IgD-negative memory B cell (primary cell): ENCODE measurements at regions not wholly inside any gene's neighbourhood (a gene's known extent, or its start where the extent isn't known, plus 50 kb on each side); places are given as distances from the start of the nearest gene placed in this dataset.

Source experiments
- H3K27ac Mint-ChIP-seq, 3 donors: one replicate each; pipeline ENCODE4 v1.8.0; 2020 to 2022; ENCODE audit warnings: mild to moderate bottlenecking in 3 of 3, mixed read lengths in 3 of 3, moderate library complexity in 1 of 3
- H3K27me3 Mint-ChIP-seq: one replicate; pipeline ENCODE4 v1.8.0; 2021; ENCODE audit warnings: mixed read lengths
- H3K36me3 Mint-ChIP-seq: one replicate; pipeline ENCODE4 v1.8.0; 2020; ENCODE audit warnings: mild to moderate bottlenecking, mixed read lengths
- H3K4me1 Mint-ChIP-seq, 3 donors: one replicate each; pipeline ENCODE4 v1.8.0; 2020 to 2022; ENCODE audit warnings: mixed read lengths in 3 of 3, mild to moderate bottlenecking in 1 of 3
- H3K4me3 Mint-ChIP-seq, 4 donors: one replicate each; pipeline ENCODE4 v1.8.0; 2020 to 2022; ENCODE audit warnings: mild to moderate bottlenecking in 4 of 4, mixed read lengths in 4 of 4, moderate library complexity in 3 of 4
- H3K9me3 Mint-ChIP-seq, 3 donors: one replicate each; pipeline ENCODE4 v1.8.0; 2020 to 2021; ENCODE audit warnings: mixed read lengths in 3 of 3, mild to moderate bottlenecking in 1 of 3

DNA sequence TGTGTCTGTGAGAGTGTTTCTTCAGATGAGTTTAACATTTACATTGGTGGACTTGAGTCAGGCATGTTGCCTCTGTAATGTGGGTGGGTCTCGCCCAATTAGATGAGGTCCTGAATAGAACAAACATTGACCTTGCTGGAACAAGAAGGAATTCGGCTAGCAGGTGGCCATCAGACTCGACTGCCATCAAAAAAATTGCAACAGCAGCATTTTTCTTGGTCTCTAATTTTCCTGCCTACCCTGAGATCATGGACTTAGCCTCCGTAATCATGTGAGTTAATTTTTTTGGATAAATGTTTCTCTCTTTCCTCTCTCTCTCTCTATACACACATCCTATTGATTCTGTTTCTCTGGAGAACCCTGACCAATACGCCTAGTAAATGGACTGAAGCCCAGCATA, 83.8 kb upstream of the ST6GAL2 start:
- Mint-ChIP-seq H3K36me3 (no peaks in the 10 kb centered on the region), H3K27me3 (no peaks in the 10 kb centered on the region), H3K4me3 (no peak overlapping the region), H3K27ac (no peak overlapping the region), H3K9me3 (peaks cover 3 to 17% (median 11%) of the 10 kb centered on the region in 3 donors), H3K4me1 (no peaks in the 10 kb centered on the region)

DNA sequence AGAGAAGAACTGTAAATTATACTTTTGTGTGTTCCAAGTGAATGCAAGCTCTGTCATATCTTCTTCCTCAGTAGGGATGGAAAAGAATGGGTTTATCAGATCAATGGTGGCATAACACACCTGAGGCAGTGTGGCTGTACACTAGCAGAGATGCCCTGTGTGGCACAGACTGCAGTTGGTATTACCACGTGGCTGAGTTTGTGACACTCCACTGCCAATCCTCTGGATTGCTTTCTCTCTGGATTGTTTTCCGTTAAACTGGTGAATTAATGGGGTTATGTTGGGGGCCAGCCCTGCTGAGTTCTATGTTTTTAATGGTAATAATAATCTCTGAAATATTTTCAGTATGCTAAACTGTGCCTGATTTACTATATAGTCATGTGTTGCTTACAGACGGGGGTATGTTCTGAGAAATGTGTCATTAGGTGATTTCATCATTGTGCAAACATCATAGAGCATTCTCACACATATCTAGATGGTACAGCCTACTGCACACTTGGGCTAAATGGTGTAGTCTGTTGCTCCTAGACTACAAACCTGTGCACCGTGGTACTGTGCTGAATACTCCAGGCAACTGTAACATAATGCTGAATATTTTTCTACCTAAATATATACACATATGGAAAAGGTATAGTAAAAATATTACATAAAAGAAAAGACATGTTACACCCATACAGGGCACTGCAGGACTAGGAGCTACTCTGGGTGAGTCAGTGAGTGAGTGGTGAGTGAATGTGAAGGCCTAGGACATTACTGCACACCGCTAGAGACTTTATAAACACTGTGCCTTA, 84.7 kb upstream of the ST6GAL2 start:
- H3K4me3 Mint-ChIP-seq: no peak overlapping the region
- H3K9me3 Mint-ChIP-seq: peaks cover 3 to 17% (median 11%) of the 10 kb centered on the region in 3 donors
- no peaks in the 10 kb centered on the region for H3K36me3 Mint-ChIP-seq
- no peak overlapping the region for H3K27ac Mint-ChIP-seq
- no peaks in the 10 kb centered on the region for H3K4me1 Mint-ChIP-seq
- H3K27me3 Mint-ChIP-seq: no peaks in the 10 kb centered on the region

DNA sequence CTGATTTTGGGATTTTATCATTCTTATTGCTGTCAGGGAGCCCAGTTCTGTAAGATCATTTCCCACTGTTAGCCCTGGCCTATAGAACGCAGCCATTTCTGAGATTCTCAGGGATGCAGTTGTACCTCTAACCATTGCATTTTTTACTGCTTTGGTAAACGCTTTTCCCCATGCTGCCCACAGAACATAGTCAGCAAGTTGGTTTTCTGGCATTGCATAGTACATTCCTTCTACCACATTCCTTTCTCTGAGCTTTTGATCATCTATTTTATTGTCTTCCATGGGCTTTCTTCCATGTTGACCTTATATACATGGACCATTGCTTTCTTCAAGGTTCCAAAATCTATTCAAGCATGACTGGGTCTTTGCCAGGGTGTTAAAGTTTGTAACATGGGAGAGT, 86.8 kb upstream of the ST6GAL2 start:
- Mint-ChIP-seq H3K4me1 (no peaks in the 10 kb centered on the region), H3K27ac (no peak overlapping the region), H3K36me3 (no peaks in the 10 kb centered on the region), H3K4me3 (no peak overlapping the region), H3K27me3 (no peaks in the 10 kb centered on the region), H3K9me3 (peaks cover 3 to 12% (median 12%) of the 10 kb centered on the region in 3 donors)

DNA sequence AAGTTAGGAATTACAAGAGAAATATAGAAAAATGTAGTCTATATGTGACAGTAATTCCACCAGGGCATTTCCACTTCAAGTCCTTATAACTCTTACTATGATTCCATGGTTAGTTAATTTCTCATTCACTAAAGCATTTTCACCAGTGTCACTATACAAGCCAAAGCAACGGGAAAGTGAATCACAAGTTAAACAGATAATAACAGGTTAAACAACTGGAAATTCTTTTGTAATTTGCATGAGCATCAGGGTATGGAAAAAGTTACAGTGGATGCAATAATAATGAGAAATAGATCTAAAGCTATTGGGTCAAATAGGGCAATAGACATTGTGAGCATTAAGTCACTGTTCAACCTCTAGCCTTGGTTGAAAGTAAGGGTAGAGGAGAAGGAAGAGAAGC, 88.9 kb upstream of the ST6GAL2 start:
- H3K27ac Mint-ChIP-seq: no peak overlapping the region
- H3K9me3 Mint-ChIP-seq: peaks cover 1 to 10% (median 7%) of the 10 kb centered on the region in 3 donors
- H3K27me3 Mint-ChIP-seq: no peaks in the 10 kb centered on the region
- H3K36me3 Mint-ChIP-seq: no peaks in the 10 kb centered on the region
- H3K4me3 Mint-ChIP-seq: no peak overlapping the region
- no peaks in the 10 kb centered on the region for H3K4me1 Mint-ChIP-seq

DNA sequence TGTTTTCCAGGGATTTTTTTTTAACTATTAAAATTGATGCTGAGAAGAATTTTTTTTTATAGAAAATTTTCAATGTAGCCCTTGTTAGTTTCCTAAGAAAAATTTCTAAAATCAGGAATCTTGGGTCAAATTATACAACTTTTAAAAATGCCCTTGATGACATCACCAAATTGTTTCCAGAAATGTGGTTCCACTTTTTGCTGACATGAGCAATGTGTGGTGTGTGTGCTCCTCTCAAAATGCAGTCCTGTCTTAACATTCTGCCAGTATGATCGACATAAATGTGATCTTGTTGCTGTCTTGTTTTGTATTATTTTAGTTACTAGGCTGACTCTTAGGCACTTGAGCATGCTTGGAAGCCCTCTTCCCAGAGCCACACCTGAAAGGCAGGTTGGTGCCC, 89.7 kb upstream of the ST6GAL2 start:
- peaks cover 1 to 3% (median 3%) of the 10 kb centered on the region in 3 donors for H3K9me3 Mint-ChIP-seq
- H3K36me3 Mint-ChIP-seq: no peaks in the 10 kb centered on the region
- no peak overlapping the region for H3K4me3 Mint-ChIP-seq
- no peaks in the 10 kb centered on the region for H3K4me1 Mint-ChIP-seq
- no peak overlapping the region for H3K27ac Mint-ChIP-seq
- no peaks in the 10 kb centered on the region for H3K27me3 Mint-ChIP-seq

DNA sequence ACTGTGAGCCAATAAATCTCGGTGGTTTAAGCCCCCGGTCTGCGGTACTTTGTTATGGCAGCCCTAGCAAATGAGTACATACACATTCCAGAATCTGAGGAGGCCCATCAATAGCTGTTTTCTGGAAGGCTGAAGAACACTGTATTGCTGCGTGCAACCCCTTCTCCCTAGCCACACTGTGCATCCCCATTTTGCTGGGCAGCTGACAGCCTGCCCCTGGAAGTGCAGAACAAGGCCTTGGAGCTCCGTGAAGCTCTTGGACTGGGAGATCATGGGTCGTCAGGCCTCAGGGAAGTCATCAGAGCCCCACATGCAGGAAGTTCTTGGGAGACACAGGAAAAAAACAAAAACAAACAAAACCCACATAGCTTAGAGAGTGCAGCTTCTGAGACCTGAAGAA, 90.6 kb upstream of the ST6GAL2 start:
- no peaks in the 10 kb centered on the region for H3K36me3 Mint-ChIP-seq
- peaks cover 1 to 3% (median 2%) of the 10 kb centered on the region in 3 donors for H3K9me3 Mint-ChIP-seq
- no peak overlapping the region for H3K27ac Mint-ChIP-seq
- H3K27me3 Mint-ChIP-seq: no peaks in the 10 kb centered on the region
- no peak overlapping the region for H3K4me3 Mint-ChIP-seq
- H3K4me1 Mint-ChIP-seq: no peaks in the 10 kb centered on the region

- H3K27ac Mint-ChIP-seq: no peak overlapping the region
- H3K36me3 Mint-ChIP-seq: no peaks in the 10 kb centered on the region
- peaks cover 0 to 2% (median 1%) of the 10 kb centered on the region in 3 donors for H3K9me3 Mint-ChIP-seq
- no peaks in the 10 kb centered on the region for H3K4me1 Mint-ChIP-seq
- H3K27me3 Mint-ChIP-seq: no peaks in the 10 kb centered on the region
- H3K4me3 Mint-ChIP-seq: no peak overlapping the region
These were observed 91.8 kb upstream of the ST6GAL2 start for GRCh38 chr2:106977717-106978116.

DNA sequence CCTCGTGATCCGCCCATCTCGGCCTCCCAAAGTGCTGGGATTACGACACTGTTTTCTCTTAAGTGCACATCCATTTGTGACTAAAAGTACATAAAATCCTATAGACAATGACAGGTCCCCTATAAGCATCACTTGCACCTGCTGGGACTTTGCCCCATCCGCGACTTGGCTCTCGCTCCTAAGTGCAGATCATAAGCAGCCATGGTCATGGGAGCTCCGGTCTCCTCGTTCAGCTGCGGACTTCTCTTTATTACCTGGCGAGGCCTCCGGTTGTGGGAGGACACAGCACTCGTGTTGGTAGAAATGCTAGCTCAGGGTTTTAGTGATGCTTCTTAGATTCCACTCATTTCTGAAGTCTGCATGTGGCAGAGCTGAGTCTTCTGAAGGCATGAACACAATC, 92.7 kb upstream of the ST6GAL2 start:
- Mint-ChIP-seq H3K4me3 (no peak overlapping the region), H3K4me1 (no peaks in the 10 kb centered on the region), H3K27me3 (no peaks in the 10 kb centered on the region), H3K27ac (no peak overlapping the region), H3K36me3 (no peaks in the 10 kb centered on the region), H3K9me3 (peaks cover 0 to 2% (median 1%) of the 10 kb centered on the region in 3 donors)

DNA sequence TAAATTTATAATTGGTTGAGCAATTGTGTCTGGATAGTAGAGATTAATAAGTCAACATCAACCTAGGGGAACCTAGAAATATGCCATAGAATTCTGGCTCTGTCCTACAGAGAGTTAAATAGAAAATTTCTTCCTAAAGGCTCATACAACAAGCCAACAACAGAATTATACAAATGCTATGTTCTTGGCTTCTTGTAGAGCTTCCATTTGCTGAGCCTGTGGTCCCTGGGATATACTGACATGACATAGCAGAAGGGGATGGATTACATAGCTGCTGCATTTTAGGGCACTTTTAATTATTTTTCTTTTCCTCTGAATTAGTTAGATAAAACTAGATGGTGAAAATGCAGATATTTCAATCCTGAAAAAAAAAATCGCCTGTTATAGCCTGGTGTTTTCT, 95.5 kb upstream of the ST6GAL2 start:
- no peaks in the 10 kb centered on the region for H3K4me1 Mint-ChIP-seq
- no peak overlapping the region for H3K27ac Mint-ChIP-seq
- H3K4me3 Mint-ChIP-seq: no peak overlapping the region
- peaks cover 1 to 7% (median 6%) of the 10 kb centered on the region in 3 donors for H3K9me3 Mint-ChIP-seq
- peaks cover 1% of the 10 kb centered on the region for H3K27me3 Mint-ChIP-seq
- H3K36me3 Mint-ChIP-seq: no peaks in the 10 kb centered on the region

DNA sequence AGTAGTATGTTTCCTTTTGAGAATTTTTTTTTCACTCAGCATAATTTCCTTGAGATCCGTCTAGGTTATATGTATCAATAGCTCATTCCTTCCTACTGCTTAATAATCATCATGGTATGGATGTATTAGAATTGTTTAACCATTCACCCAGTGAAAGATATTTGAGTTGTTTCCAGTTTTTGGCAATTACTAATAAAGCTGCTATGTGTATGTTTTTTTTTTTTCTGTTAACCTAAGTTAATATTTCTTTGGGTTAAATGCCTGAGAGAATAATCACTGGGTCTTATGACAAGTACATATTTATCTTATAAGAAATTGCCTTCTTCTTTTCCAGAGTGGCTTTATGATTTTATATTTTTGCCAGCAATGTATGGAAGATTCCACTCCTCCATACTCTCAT, 96.4 kb upstream of the ST6GAL2 start:
- H3K4me1 Mint-ChIP-seq: no peaks in the 10 kb centered on the region
- peaks cover 1% of the 10 kb centered on the region for H3K27me3 Mint-ChIP-seq
- peaks cover 4 to 7% (median 6%) of the 10 kb centered on the region in 3 donors for H3K9me3 Mint-ChIP-seq
- no peaks in the 10 kb centered on the region for H3K36me3 Mint-ChIP-seq
- H3K27ac Mint-ChIP-seq: no peak overlapping the region
- H3K4me3 Mint-ChIP-seq: no peak overlapping the region

DNA sequence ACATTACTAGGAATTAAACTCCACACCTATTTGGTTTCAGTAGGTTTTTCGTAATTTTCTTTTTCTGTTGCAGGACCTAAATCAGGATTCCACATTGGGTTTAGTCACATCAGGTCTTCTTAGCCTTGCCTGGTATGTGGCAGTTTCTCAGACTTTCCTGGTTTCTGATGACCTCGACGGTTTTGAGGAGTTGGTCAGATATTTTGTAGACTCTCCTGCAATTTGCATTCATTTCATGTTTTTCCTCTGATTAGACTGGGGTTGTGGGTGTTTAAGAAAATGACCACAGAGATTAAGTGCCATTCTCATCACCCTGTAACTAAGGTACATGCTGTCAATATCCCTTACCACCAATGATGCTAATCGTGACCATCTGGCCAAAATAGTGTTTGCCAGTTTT, 97.3 kb upstream of the ST6GAL2 start:
- H3K27ac Mint-ChIP-seq: no peak overlapping the region
- no peaks in the 10 kb centered on the region for H3K4me1 Mint-ChIP-seq
- H3K36me3 Mint-ChIP-seq: no peaks in the 10 kb centered on the region
- H3K9me3 Mint-ChIP-seq: peaks cover 2 to 6% (median 6%) of the 10 kb centered on the region in 3 donors
- H3K27me3 Mint-ChIP-seq: peaks cover 1% of the 10 kb centered on the region
- H3K4me3 Mint-ChIP-seq: no peak overlapping the region

- H3K36me3 Mint-ChIP-seq: no peaks in the 10 kb centered on the region
These were observed 102.4 kb upstream of the ST6GAL2 start for GRCh38 chr2:106988361-106988760.

GRCh38 chr2:106990297-106990696, 104.3 kb upstream of the ST6GAL2 start:
- Mint-ChIP-seq H3K4me1 (no peaks in the 10 kb centered on the region), H3K36me3 (no peaks in the 10 kb centered on the region), H3K4me3 (no peak overlapping the region), H3K27ac (no peak overlapping the region), H3K27me3 (no peaks in the 10 kb centered on the region), H3K9me3 (peaks cover 2 to 4% (median 3%) of the 10 kb centered on the region in 3 donors)

More at GRCh38 chr2:106988361-106988760, 102.4 kb upstream of the ST6GAL2 start:
- H3K4me1 Mint-ChIP-seq: no peaks in the 10 kb centered on the region
- H3K4me3 Mint-ChIP-seq: no peak overlapping the region
- no peak overlapping the region for H3K27ac Mint-ChIP-seq
- H3K9me3 Mint-ChIP-seq: peaks cover 2 to 6% (median 6%) of the 10 kb centered on the region in 3 donors
- peaks cover 1% of the 10 kb centered on the region for H3K27me3 Mint-ChIP-seq

GRCh38 chr2:106991866-106992265, 105.9 kb upstream of the ST6GAL2 start:
- Mint-ChIP-seq H3K4me3 (no peak overlapping the region), H3K27ac (no peak overlapping the region), H3K4me1 (no peaks in the 10 kb centered on the region), H3K36me3 (no peaks in the 10 kb centered on the region), H3K9me3 (peaks cover under 1 to 4% (median 3%) of the 10 kb centered on the region in 3 donors), H3K27me3 (no peaks in the 10 kb centered on the region)

DNA sequence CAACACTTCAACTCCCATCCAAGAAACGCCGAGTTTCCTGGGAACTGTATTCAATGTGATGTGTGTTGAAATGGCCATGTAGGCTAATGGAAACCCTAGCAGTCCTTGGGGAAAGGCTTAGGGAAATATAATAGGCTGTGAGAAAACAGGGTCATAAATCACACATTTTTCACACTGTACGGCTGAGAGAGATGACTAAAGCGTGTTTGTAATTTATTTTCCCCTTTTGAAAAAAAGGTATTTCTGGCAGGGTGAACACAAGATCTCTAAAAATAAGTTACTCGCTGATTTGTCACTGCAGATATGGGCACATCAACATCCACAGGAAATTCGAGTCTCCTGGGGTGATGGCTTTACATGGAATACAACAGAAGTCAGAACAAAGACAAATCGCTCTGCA, 109.6 kb upstream of the ST6GAL2 start:
- no peak overlapping the region for H3K27ac Mint-ChIP-seq
- H3K36me3 Mint-ChIP-seq: no peaks in the 10 kb centered on the region
- no peak overlapping the region for H3K4me3 Mint-ChIP-seq

GRCh38 chr2:106996171-106996769, 110.3 kb upstream of the ST6GAL2 start:
- no peak overlapping the region for H3K27ac Mint-ChIP-seq
- H3K27me3 Mint-ChIP-seq: no peaks in the 10 kb centered on the region
- H3K4me3 Mint-ChIP-seq: no peak overlapping the region
- no peaks in the 10 kb centered on the region for H3K4me1 Mint-ChIP-seq
- H3K9me3 Mint-ChIP-seq: peaks cover 0 to 3% (median 2%) of the 10 kb centered on the region in 3 donors
- no peaks in the 10 kb centered on the region for H3K36me3 Mint-ChIP-seq

More for the DNA sequence above, 109.6 kb upstream of the ST6GAL2 start:
- Mint-ChIP-seq H3K4me1 (no peaks in the 10 kb centered on the region), H3K9me3 (peaks cover 0 to 3% (median 2%) of the 10 kb centered on the region in 3 donors), H3K27me3 (no peaks in the 10 kb centered on the region)
